ENCODE measurements at regions not wholly inside any gene's neighbourhood (a gene's known extent, or its start where the extent isn't known, plus 50 kb on each side); places are given as distances from the start of the nearest gene placed in this dataset.

GRCh38 chr4:162406637-162407365 lies 243.0 kb upstream of the FSTL5 start:
- TF ChIP-seq CTCF (IDR thresholded peaks at IDR 0.05), result no peak
- TF ChIP-seq EP300 (IDR thresholded peaks at IDR 0.05), result no peak
- no peak for TF ChIP-seq POLR2A (IDR thresholded peaks at IDR 0.05)
- TF ChIP-seq POLR2AphosphoS5 (IDR thresholded peaks at IDR 0.05), result no peak
- WGBS, 2 donors, result 14 to 65% methylated on average over 7 of the region's 7 CpGs
- intact Hi-C loops (cut with DNase I), result no loop called here
- H3K36me3 ChIP-seq, result no peaks in the 10 kb centered on the region
- no peaks in the 10 kb centered on the region for H3K27me3 ChIP-seq
- DNase-seq, result no peak
- H3K27ac ChIP-seq, result no peak overlapping the region
- H3K4me1 ChIP-seq, result no peaks in the 10 kb centered on the region
- H3K4me3 ChIP-seq, result no peak overlapping the region
- H3K9me3 ChIP-seq, result no peaks in the 10 kb centered on the region

DNA sequence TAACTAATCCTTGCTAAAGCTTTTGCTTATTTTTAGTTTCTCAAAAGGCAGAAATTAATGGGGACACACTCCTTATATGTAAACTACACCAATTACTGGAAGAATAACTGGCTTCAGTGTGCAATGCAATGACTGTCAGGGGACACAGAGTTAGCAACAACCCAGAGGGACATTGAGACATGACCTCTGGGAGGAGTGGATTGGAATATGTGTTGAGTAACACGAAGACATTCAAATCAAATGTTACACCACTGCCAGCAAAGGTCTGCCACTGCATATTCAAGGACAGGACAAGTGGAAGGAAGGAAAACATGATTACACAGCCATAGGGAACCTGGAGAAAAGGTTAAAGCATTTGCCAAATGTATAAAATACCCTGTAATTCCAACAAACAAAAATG lies 240.1 kb upstream of the FSTL5 start:
- no peak overlapping the region for H3K27ac ChIP-seq
- intact Hi-C loops (cut with DNase I), result no loop called here
- WGBS, 2 donors, result 69 to 71% methylated on average over 1 of the region's 1 CpG
- no peaks in the 10 kb centered on the region for H3K4me1 ChIP-seq
- no peaks in the 10 kb centered on the region for H3K36me3 ChIP-seq
- H3K9me3 ChIP-seq, result no peaks in the 10 kb centered on the region
- no peaks in the 10 kb centered on the region for H3K27me3 ChIP-seq
- DNase-seq, result no peak
- TF ChIP-seq POLR2AphosphoS5 (IDR thresholded peaks at IDR 0.05), result no peak
- no peak for TF ChIP-seq POLR2A (IDR thresholded peaks at IDR 0.05)
- TF ChIP-seq EP300 (IDR thresholded peaks at IDR 0.05), result no peak
- no peak for TF ChIP-seq CTCF (IDR thresholded peaks at IDR 0.05)
- no peak overlapping the region for H3K4me3 ChIP-seq

DNA sequence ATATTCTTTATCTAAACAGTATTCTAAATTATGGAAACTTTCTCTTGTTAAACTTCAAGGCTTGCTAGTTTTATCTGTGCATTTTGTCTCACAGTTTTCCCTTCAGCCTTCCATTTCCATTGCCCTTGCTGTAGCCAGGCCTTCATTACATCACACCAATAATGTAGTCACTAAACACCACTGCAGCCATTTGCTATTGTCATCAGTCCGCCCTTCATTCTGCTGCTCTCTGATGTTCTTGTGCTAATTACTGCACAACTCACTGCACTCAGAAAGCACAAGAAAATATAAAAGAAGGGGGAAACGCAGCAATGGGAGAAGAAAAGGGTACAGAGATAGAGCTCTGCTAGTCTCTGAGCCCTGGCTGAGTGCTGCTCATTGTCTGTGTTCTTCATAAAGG lies 239.6 kb upstream of the FSTL5 start:
- 87 to 95% methylated on average over 2 of the region's 2 CpGs for WGBS, 2 donors
- intact Hi-C loops (cut with DNase I), result no loop called here
- TF ChIP-seq EP300 (IDR thresholded peaks at IDR 0.05), result no peak
- TF ChIP-seq POLR2A (IDR thresholded peaks at IDR 0.05), result no peak
- no peak for TF ChIP-seq CTCF (IDR thresholded peaks at IDR 0.05)
- no peak for TF ChIP-seq POLR2AphosphoS5 (IDR thresholded peaks at IDR 0.05)

GRCh38 chr4:162401021-162401420 lies 237.2 kb upstream of the FSTL5 start:
- DNase-seq, result no peak
- H3K27ac ChIP-seq, result no peak overlapping the region
- no peak overlapping the region for H3K4me3 ChIP-seq
- intact Hi-C loops (cut with DNase I), result no loop called here
- H3K36me3 ChIP-seq, result no peaks in the 10 kb centered on the region
- H3K9me3 ChIP-seq, result no peaks in the 10 kb centered on the region
- 41 to 73% methylated on average over 5 of the region's 5 CpGs for WGBS, 2 donors
- no peak for TF ChIP-seq POLR2A (IDR thresholded peaks at IDR 0.05)
- no peak for TF ChIP-seq CTCF (IDR thresholded peaks at IDR 0.05)
- TF ChIP-seq EP300 (IDR thresholded peaks at IDR 0.05), result no peak
- no peak for TF ChIP-seq POLR2AphosphoS5 (IDR thresholded peaks at IDR 0.05)
- H3K4me1 ChIP-seq, result no peaks in the 10 kb centered on the region
- no peaks in the 10 kb centered on the region for H3K27me3 ChIP-seq

More for the DNA sequence above, 239.6 kb upstream of the FSTL5 start:
- no peaks in the 10 kb centered on the region for H3K27me3 ChIP-seq
- DNase-seq, result no peak
- no peak overlapping the region for H3K27ac ChIP-seq
- H3K36me3 ChIP-seq, result no peaks in the 10 kb centered on the region
- H3K9me3 ChIP-seq, result no peaks in the 10 kb centered on the region
- H3K4me3 ChIP-seq, result no peak overlapping the region
- H3K4me1 ChIP-seq, result no peaks in the 10 kb centered on the region

GRCh38 chr4:162392946-162393345 lies 229.1 kb upstream of the FSTL5 start:
- no peaks in the 10 kb centered on the region for H3K9me3 ChIP-seq
- 93 to 100% methylated on average over 1 of the region's 1 CpG for WGBS, 2 donors
- intact Hi-C loops (cut with DNase I), result no loop called here
- H3K4me1 ChIP-seq, result no peaks in the 10 kb centered on the region
- DNase-seq, result no peak
- H3K4me3 ChIP-seq, result no peak overlapping the region
- TF ChIP-seq CTCF (IDR thresholded peaks at IDR 0.05) (no peak), POLR2A (IDR thresholded peaks at IDR 0.05) (no peak), EP300 (IDR thresholded peaks at IDR 0.05) (no peak), POLR2AphosphoS5 (IDR thresholded peaks at IDR 0.05) (no peak)
- H3K36me3 ChIP-seq, result no peaks in the 10 kb centered on the region
- no peaks in the 10 kb centered on the region for H3K27me3 ChIP-seq
- H3K27ac ChIP-seq, result no peak overlapping the region
